NCI-H226 (cell line): ENCODE measurements at regions not wholly inside any gene's neighbourhood (a gene's known extent, or its start where the extent isn't known, plus 50 kb on each side); places are given as distances from the start of the nearest gene placed in this dataset.

ENCODE experiments used
- DNase-seq: peaks from one replicate; pipeline ENCODE4 v3.0.0-alpha.2; 2015

- DNase-seq, result no peak
These were observed 51.3 kb upstream of the CNKSR3 start for GRCh38 chr6:154561750-154562149.

- DNase-seq, result no peak
These were observed 54.8 kb upstream of the CNKSR3 start for GRCh38 chr6:154565331-154565730.

- DNase-seq, result no peak
These were observed 56.4 kb upstream of the CNKSR3 start for GRCh38 chr6:154566866-154567265.

GRCh38 chr6:154567695-154568220 lies 57.3 kb upstream of the CNKSR3 start:
- DNase-seq, result no peak

GRCh38 chr6:154569156-154569862 lies 58.8 kb upstream of the CNKSR3 start:
- DNase-seq, result no peak

GRCh38 chr6:154570505-154570904 lies 60.0 kb upstream of the CNKSR3 start:
- no peak for DNase-seq

GRCh38 chr6:154572556-154572955 lies 62.1 kb upstream of the CNKSR3 start:
- no peak for DNase-seq

- no peak for DNase-seq
These were observed 67.6 kb upstream of the CNKSR3 start for GRCh38 chr6:154578004-154578559.

GRCh38 chr6:154579046-154579445 lies 68.6 kb upstream of the CNKSR3 start:
- no peak for DNase-seq

GRCh38 chr6:154579485-154579884 lies 69.0 kb upstream of the CNKSR3 start:
- DNase-seq, result no peak

GRCh38 chr6:154580397-154581135 lies 70.1 kb upstream of the CNKSR3 start:
- DNase-seq, result no peak

- DNase-seq, result no peak
These were observed 72.2 kb upstream of the CNKSR3 start for GRCh38 chr6:154582696-154583095.

- no peak for DNase-seq
These were observed 73.2 kb upstream of the CNKSR3 start for GRCh38 chr6:154583546-154584188.

GRCh38 chr6:154590756-154591155 lies 80.3 kb upstream of the CNKSR3 start:
- no peak for DNase-seq

- DNase-seq, result no peak
These were observed 80.7 kb upstream of the CNKSR3 start for GRCh38 chr6:154591234-154591633.

- no peak for DNase-seq
These were observed 81.8 kb upstream of the CNKSR3 start for GRCh38 chr6:154592199-154592860.

- no peak for DNase-seq
These were observed 82.6 kb upstream of the CNKSR3 start for GRCh38 chr6:154593122-154593521.

- DNase-seq, result no peak
These were observed 84.2 kb upstream of the CNKSR3 start for GRCh38 chr6:154594496-154595198.

- no peak for DNase-seq
These were observed 85.1 kb upstream of the CNKSR3 start for GRCh38 chr6:154595538-154595937.

- no peak for DNase-seq
These were observed 85.5 kb upstream of the CNKSR3 start for GRCh38 chr6:154596009-154596408.

GRCh38 chr6:154596701-154597100 lies 86.2 kb upstream of the CNKSR3 start:
- no peak for DNase-seq

- no peak for DNase-seq
These were observed 87.9 kb upstream of the CNKSR3 start for GRCh38 chr6:154598399-154598798.
